Skeletal muscle cell (primary cell): ENCODE measurements at regions not wholly inside any gene's neighbourhood (a gene's known extent, or its start where the extent isn't known, plus 50 kb on each side); places are given as distances from the start of the nearest gene placed in this dataset.
A peak's percentile ranks its signal among the peaks of the same experiment; 100 is the strongest.
"Not testable (repeated sequence)": the region's sequence is repeated elsewhere in the genome, so short reads cannot be mapped to it uniquely, and the experiment has no call there.

Experiments used
- DNase-seq: peaks from one replicate; pipeline ENCODE4 v3.0.0-alpha.2; 2010; ENCODE audit warnings: low read depth
- H3K4me3 ChIP-seq: 2 replicates; pipeline ENCODE4 v1.5.1; 2011; ENCODE audit warnings: low read depth, mild to moderate bottlenecking, control low read depth, low read length, moderate library complexity

DNA sequence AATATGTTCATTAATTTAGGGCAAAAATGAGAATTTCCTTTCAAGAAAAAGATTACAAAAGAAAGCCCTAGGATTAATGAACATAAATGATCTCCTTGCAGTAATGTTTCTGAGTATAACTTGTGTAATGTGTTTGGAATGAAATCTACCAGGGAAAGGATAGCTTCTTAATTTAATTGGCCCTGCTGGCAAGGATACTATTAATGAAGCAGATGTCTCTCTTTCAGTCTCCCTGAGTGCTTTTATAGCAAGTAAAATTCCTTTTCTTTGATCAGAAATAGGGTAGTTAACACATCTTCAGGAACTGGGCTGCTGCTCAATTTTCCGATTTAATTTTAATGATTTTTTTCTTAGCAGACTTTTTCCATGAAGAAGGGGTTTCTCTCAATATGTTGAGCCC lies 379.4 kb upstream of the PDE3A start:
- no peak for DNase-seq
- H3K4me3 ChIP-seq: no peak overlapping the region

- no peak for DNase-seq
- no peak overlapping the region for H3K4me3 ChIP-seq
Observed at GRCh38 chr12:19991146-19991545, 377.2 kb upstream of the PDE3A start.

DNA sequence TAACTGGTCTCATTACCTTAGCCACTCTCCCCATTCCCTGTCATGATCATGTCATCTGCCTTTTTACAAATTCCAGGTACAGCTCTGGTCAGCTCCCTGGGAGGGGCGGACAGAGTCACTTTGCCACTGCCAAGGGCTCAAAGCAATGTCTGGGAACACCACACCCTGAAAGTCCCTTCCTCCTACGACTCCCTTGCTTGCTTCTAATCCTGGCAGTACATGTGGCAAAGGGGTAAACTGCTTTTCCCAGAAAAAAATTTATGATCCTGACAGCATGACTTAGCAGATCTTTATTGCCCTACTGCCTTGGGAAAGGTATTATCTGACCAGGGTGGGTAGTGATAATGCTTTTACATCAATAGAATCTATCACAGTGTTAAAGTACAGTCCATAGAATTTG lies 376.0 kb upstream of the PDE3A start:
- H3K4me3 ChIP-seq: no peak overlapping the region

GRCh38 chr12:19994968-19995367 lies 373.4 kb upstream of the PDE3A start:
- no peak for DNase-seq
- H3K4me3 ChIP-seq: no peak overlapping the region

More for the DNA sequence above, 376.0 kb upstream of the PDE3A start:
- no peak for DNase-seq

DNA sequence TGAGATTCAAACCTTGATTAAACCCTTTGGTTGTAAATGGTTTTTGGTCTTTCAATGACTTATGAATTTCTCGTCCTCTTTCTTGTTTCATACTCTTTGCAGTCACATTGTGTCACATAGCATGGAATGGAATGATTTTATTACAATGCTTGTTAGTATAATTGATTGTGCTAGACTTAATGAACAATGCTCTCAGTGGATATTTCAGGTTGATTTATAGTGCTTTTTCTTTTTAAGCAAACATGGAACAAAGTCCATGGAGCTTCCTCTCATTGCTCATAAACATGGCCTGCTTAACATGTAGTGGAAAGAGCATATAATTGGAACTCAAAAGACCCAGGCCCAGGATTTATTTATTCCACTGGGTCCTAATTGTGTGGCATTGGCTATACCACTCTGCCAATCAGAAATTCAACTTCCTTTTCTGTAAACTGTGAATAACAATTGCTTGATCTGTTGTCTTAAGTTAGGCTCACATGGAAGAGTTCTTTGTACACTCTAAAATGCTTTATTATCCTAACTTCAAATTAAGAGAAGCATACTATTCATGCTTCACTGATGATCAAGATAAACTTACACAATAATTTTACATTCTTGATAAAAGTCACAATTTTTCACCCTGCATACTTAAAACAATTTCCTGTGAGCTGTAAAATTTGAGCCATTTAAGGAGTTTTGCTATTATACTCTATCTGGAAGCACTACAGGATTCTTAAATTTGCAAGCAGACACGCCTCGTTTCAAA lies 370.5 kb upstream of the PDE3A start:
- no peak for DNase-seq

GRCh38 chr12:19998411-19998810 lies 369.9 kb upstream of the PDE3A start:
- H3K4me3 ChIP-seq: no peak overlapping the region
- DNase-seq: no peak

More for the DNA sequence above, 370.5 kb upstream of the PDE3A start:
- H3K4me3 ChIP-seq: no peak overlapping the region

- no peak overlapping the region for H3K4me3 ChIP-seq
- no peak for DNase-seq
Observed at GRCh38 chr12:19998961-19999804, 369.2 kb upstream of the PDE3A start.

DNA sequence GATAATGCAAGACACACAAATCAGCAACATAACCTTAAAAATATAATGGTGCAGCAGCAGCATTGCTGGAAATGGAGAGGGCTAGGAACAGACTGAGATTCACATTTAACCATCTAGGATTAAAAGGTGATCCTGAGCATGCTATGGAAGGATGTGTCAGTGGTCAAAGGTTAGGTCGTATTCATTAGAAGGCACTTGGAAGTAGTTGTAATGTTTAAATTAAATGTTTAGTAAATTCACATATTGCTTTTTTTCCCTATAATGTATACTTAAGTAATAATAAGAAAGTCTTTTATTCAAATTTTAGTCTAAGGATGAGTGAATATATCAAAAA lies 368.6 kb upstream of the PDE3A start:
- DNase-seq: no peak
- H3K4me3 ChIP-seq: no peak overlapping the region

- no peak for DNase-seq
- H3K4me3 ChIP-seq: no peak overlapping the region
Observed at GRCh38 chr12:20000229-20000849, 368.0 kb upstream of the PDE3A start.

DNA sequence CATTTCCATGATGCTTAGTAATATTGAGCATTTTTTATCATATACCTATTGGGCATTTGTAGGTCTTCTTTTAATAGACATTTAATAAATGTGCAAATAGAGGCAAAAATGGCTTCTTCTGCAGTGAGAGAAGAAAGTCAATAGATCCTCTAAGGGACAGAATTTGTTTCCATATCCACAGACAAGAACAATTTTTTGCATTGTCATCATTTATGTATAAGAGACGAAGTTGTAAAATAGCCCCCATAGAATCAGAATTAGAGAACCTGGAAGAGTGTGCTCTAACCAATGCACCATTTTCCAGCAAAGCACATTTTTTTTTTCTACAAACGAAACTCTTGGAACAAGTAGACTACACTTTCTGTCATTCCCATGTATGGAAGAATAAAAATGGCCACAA lies 365.1 kb upstream of the PDE3A start:
- no peak for DNase-seq
- no peak overlapping the region for H3K4me3 ChIP-seq

DNA sequence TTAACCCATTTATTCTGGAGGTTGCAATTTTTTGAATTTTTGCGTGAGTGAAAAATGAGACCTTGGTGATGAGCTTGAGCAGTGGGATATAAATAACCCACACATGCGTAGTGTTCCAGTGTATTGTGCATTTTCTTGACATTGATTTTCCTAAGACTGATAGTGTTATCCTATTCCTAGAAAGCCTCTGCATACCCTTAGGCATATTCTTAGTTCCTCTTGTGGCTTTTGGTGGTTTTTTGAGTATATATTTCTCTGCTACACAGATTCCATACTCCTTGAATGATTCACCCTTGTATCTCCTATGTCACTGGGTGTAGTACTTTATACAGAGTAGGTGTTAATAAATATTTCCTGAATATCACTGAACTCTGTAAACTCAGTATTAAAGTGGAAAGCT lies 363.4 kb upstream of the PDE3A start:
- DNase-seq: no peak
- H3K4me3 ChIP-seq: no peak overlapping the region

- no peak for DNase-seq
- no peak overlapping the region for H3K4me3 ChIP-seq
Observed at GRCh38 chr12:20006871-20007730, 361.2 kb upstream of the PDE3A start.

- DNase-seq, H3K4me3 ChIP-seq: not testable (repeated sequence)
Observed at GRCh38 chr12:20009965-20010364, 358.4 kb upstream of the PDE3A start.

DNA sequence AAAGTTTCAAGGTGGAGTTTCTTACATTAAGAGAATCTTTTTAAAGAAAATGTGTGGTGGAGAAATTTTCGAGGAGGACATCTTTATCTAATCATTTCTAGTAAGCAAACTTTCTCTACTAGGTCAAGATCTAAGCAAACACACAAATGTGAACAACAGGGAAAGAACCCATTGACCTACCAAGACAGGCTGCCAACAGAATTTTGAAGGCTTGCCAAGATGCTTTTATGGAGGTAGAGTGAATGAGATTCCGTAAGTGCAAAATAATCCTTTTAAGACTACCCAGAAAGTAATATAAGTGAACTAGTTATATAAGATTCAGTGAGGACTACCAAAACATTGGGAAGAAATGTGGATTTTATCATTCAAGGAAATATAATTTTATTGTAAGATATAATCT lies 357.1 kb upstream of the PDE3A start:
- no peak overlapping the region for H3K4me3 ChIP-seq
- no peak for DNase-seq

DNA sequence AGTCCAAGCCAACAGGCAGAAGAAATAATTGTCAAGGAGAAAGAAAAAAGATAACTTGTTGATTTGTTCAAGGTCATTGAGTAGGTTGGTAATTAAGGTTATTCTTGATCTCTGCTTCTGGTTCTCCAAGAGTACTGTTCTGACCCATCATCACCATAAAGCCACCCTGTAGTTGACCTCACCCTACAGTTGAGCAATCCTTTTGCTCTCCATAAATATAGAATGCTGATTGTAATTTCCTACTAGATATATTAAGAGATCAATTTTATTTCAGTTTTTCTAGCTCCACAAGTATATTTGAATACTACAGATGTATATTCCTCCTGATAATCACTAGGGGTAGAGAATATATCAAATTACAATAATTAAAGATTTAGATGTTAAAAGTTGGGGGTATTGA lies 350.5 kb upstream of the PDE3A start:
- H3K4me3 ChIP-seq: no peak overlapping the region
- DNase-seq: no peak

DNA sequence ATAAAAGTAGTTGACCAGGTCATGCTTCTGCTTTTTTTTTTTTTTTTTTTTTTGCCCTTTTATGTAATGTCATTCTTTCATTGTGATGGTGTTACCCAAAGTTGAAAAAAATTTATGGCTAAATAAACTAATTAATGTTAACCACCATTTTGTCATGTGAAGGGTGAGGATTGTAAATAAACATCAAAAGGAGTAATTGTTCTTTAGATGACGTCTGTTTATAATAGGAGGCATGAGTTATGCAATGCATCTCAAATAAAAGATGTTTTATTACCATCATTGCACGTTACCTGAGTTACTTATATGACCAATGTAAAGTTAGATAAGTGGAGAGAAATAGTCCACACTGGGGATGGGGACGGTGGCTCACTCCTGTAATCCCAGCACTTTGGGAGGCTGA lies 349.9 kb upstream of the PDE3A start:
- no peak for DNase-seq

GRCh38 chr12:20024194-20024593 lies 344.1 kb upstream of the PDE3A start:
- no peak overlapping the region for H3K4me3 ChIP-seq
- DNase-seq: peak; percentile 51

More for the DNA sequence above, 349.9 kb upstream of the PDE3A start:
- H3K4me3 ChIP-seq: no peak overlapping the region

- DNase-seq: no peak
- no peak overlapping the region for H3K4me3 ChIP-seq
Observed at GRCh38 chr12:20028033-20028432, 340.3 kb upstream of the PDE3A start.

DNA sequence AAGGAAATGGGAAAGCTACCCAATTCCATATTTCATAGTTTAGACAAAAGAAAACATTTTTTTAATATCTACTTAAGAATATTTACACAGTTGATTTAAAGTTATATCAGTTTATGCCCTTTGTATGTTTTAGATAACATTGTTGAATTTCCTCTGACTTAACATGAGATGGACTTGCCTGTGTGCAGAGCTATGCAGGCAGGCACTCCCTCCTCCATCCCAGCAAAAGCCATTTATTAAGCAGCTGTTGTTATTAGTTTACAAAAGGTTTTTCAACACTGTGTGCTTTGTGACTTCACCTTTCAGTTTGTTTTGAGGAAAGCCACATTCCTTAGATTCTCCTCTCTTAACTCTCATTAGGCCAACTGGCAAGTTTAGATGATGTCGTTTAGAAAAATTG lies 337.5 kb upstream of the PDE3A start:
- H3K4me3 ChIP-seq: no peak overlapping the region
- no peak for DNase-seq

- no peak overlapping the region for H3K4me3 ChIP-seq
- no peak for DNase-seq
Observed at GRCh38 chr12:20039562-20039961, 328.8 kb upstream of the PDE3A start.
